ENCODE measurements at regions not wholly inside any gene's neighbourhood (a gene's known extent, or its start where the extent isn't known, plus 50 kb on each side); places are given as distances from the start of the nearest gene placed in this dataset.

GRCh38 chr10:106217627-106218026 lies 946.9 kb downstream of the SORCS1 start:
- TF ChIP-seq TAF1 (IDR thresholded peaks at IDR 0.05; ENCODE audit: borderline replicate concordance, low read depth, low read length) (no peak), POLR2A (IDR thresholded peaks at IDR 0.05; ENCODE audit: low read depth, low read length) (no peak), POLR2AphosphoS5 (IDR thresholded peaks at IDR 0.05; ENCODE audit: low read depth, low read length) (no peak)

Data from GM12892 (cell line).